Right cardiac atrium (tissue), 5 donors: ENCODE measurements at regions not wholly inside any gene's neighbourhood (a gene's known extent, or its start where the extent isn't known, plus 50 kb on each side); places are given as distances from the start of the nearest gene placed in this dataset.
"Not testable (repeated sequence)": the region's sequence is repeated elsewhere in the genome, so short reads cannot be mapped to it uniquely, and the experiment has no call there.

Source experiments
- ATAC-seq, 2 donors: fragments of 200-7000 bp; cut with Tn5 transposase; one replicate each; pipeline versions ENCODE4 v1.8.0 to v1.9.1; 2020; ENCODE audit warnings: moderate library complexity in 2 of 2, mild to moderate bottlenecking in 1 of 2
- DNase-seq, 3 donors: peaks; one replicate each; pipeline ENCODE4 v3.0.0-alpha.2; 2020
- H3K27ac ChIP-seq: one replicate; pipeline ENCODE4 v1.5.1; 2013; ENCODE audit warnings: mild to moderate bottlenecking, low read length, control low read depth, moderate library complexity
- H3K27me3 ChIP-seq: one replicate; pipeline ENCODE4 v1.6.1; 2013; ENCODE audit not compliant: control insufficient read depth, insufficient read depth
- H3K4me1 ChIP-seq: one replicate; pipeline ENCODE4 v1.6.1; 2013; ENCODE audit warnings: low read length; ENCODE audit not compliant: control insufficient read depth, insufficient read depth
- H3K4me3 ChIP-seq: one replicate; pipeline ENCODE4 v1.5.1; 2013; ENCODE audit warnings: low read length, control low read depth
- H3K9me3 ChIP-seq: one replicate; pipeline ENCODE4 v1.6.1; 2013; ENCODE audit warnings: low read length; ENCODE audit not compliant: control insufficient read depth
- WGBS: extraction: QIAGEN DNeasy Blood & Tissue Kit; methylation state at CpG from one replicate; pipeline ENCODE4 v1.1.7; 2013; 5-methylcytosine and 5-hydroxymethylcytosine counted together
- intact Hi-C, 4 donors: fragments of 100-400 bp; cut with DNase I; formaldehyde crosslinking; loops; one replicate each; pipeline versions ENCODE4 v1.11.0 to v1.14.0; 2022 to 2023
- donor health status: healthy with polysubstance abuse.
- donor health status: DM: no; HTN: yes; CAD: no.
- donor health status: DM: no; HTN: no; CAD: no.
- donor health status: DM: no; HTN: yes; CAD: no; lungs with severe emphysema.
- donor health status: DM: yes; HTN: yes; CAD: no.

DNA sequence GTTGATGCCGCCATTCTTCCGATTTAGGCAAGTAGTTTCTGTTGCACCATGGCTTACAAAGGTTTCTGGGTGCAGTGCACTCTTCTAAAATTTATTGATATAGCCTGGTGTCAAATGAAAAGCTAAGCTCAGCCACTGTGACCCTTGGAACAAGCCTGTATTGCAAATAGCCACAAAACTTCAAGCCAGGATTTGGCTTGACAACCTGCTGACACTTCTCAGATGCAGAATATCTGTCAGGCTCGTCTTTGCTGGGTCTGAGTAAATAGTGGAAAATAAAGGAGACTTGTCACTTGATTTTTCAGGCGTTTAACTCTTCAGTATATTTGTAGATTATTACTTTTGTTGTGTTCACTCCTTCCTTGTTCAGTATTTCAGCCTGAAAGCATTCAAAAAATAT lies 871.8 kb downstream of the OTOL1 start:
- peak in 1 of 2 donors; percentile 35 for ATAC-seq

DNA sequence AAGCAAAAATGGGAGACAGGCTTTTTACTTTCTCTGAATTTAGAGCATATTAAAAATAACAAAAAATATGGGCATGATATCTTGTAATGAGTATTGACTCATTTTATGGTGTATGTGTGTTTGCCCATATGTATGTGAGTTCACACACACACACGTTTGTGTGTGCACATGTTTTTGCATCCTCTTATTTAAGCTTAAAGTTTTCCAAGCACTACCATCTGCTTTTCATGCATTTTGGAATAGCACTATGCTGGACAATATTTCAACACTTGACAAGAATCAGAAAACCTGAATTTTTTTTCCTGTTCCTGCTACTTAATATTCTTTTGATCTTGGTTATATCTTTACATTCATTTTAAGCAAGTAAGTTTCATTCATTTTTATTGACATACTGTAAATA lies 872.7 kb downstream of the OTOL1 start:
- peaks cover 2% of the 10 kb centered on the region for H3K4me1 ChIP-seq
- DNase-seq, result no peak
- ATAC-seq, result no peak
- intact Hi-C loops, result no loop called here
- no peaks in the 10 kb centered on the region for H3K27me3 ChIP-seq
- no peak overlapping the region for H3K27ac ChIP-seq
- no peaks in the 10 kb centered on the region for H3K9me3 ChIP-seq
- WGBS, result 40% methylated on average over 1 of the region's 1 CpG
- no peak overlapping the region for H3K4me3 ChIP-seq

More for the DNA sequence above, 871.8 kb downstream of the OTOL1 start:
- Histone ChIP-seq H3K4me1 (peaks cover 2% of the 10 kb centered on the region), H3K4me3 (no peak overlapping the region), H3K27me3 (no peaks in the 10 kb centered on the region), H3K9me3 (no peaks in the 10 kb centered on the region), H3K27ac (peak overlapping the region; percentile 81)
- DNase-seq, result no peak
- intact Hi-C loops, result no loop called here
- WGBS, result 26% methylated on average over 4 of the region's 4 CpGs

- WGBS, result 85% methylated on average over 1 of the region's 1 CpG
- no peak for ATAC-seq
- DNase-seq, result no peak
These were observed 873.5 kb downstream of the OTOL1 start for GRCh38 chr3:162370141-162370540.

GRCh38 chr3:162376761-162377160 lies 880.2 kb downstream of the OTOL1 start:
- Histone ChIP-seq H3K4me1 (no peaks in the 10 kb centered on the region), H3K4me3 (no peak overlapping the region), H3K27me3 (no peaks in the 10 kb centered on the region), H3K9me3 (no peaks in the 10 kb centered on the region), H3K27ac (no peak overlapping the region)
- 69% methylated on average over 1 of the region's 1 CpG for WGBS
- ATAC-seq (no peak), DNase-seq (no peak)
- intact Hi-C loops, result no loop called here

More at GRCh38 chr3:162370141-162370540, 873.5 kb downstream of the OTOL1 start:
- H3K4me3 ChIP-seq, result no peak overlapping the region
- no peak overlapping the region for H3K27ac ChIP-seq
- intact Hi-C loops, result no loop called here
- H3K27me3 ChIP-seq, result no peaks in the 10 kb centered on the region
- H3K9me3 ChIP-seq, result no peaks in the 10 kb centered on the region
- peaks cover 2% of the 10 kb centered on the region for H3K4me1 ChIP-seq

GRCh38 chr3:162377608-162378007 lies 881.0 kb downstream of the OTOL1 start:
- 86% methylated on average over 5 of the region's 5 CpGs for WGBS
- H3K27me3 ChIP-seq, result no peaks in the 10 kb centered on the region
- ATAC-seq (no peak), DNase-seq (no peak)
- no peak overlapping the region for H3K4me3 ChIP-seq
- intact Hi-C loops, result no loop called here
- no peaks in the 10 kb centered on the region for H3K9me3 ChIP-seq
- H3K4me1 ChIP-seq, result no peaks in the 10 kb centered on the region
- H3K27ac ChIP-seq, result no peak overlapping the region

- intact Hi-C loops, result no loop called here
- H3K27me3 ChIP-seq, result no peaks in the 10 kb centered on the region
- WGBS, result 88% methylated on average over 1 of the region's 1 CpG
- no peaks in the 10 kb centered on the region for H3K4me1 ChIP-seq
- ATAC-seq (no peak), DNase-seq (no peak)
- no peaks in the 10 kb centered on the region for H3K9me3 ChIP-seq
- H3K4me3 ChIP-seq, result no peak overlapping the region
- no peak overlapping the region for H3K27ac ChIP-seq
These were observed 888.8 kb downstream of the OTOL1 start for GRCh38 chr3:162385387-162385786.

- Histone ChIP-seq H3K27ac (no peak overlapping the region), H3K4me3 (no peak overlapping the region), H3K4me1 (no peaks in the 10 kb centered on the region), H3K9me3 (peaks cover 3% of the 10 kb centered on the region), H3K27me3 (no peaks in the 10 kb centered on the region)
- DNase-seq (no peak), ATAC-seq (no peak)
- intact Hi-C loops, result no loop called here
- 72% methylated on average over 3 of the region's 3 CpGs for WGBS
These were observed 894.3 kb downstream of the OTOL1 start for GRCh38 chr3:162390891-162391290.

GRCh38 chr3:162391301-162391700 lies 894.7 kb downstream of the OTOL1 start:
- ATAC-seq, result no peak
- 76% methylated on average over 2 of the region's 2 CpGs for WGBS
- Histone ChIP-seq H3K4me3 (no peak overlapping the region), H3K9me3 (peaks cover 3% of the 10 kb centered on the region), H3K4me1 (no peaks in the 10 kb centered on the region), H3K27ac (no peak overlapping the region), H3K27me3 (no peaks in the 10 kb centered on the region)
- intact Hi-C loops, result no loop called here
- no peak for DNase-seq

DNA sequence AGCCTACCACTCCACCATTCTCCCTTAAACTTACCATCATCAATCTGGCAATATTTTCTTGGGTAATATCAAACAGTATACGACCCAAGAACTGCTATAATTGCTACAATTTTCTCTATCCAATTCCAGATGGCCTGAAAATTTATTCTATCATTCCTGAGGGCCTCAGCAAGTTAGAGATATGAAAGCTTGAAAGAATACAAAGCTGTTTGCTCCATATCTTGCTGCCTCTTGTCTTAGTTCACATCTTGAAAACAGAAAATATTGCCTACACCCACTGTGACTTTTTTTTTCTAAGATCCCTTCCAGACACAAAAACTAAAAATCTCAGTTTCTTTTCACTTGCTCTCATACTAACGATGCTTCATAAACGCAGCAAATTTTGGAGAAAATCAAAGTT lies 898.9 kb downstream of the OTOL1 start:
- no peaks in the 10 kb centered on the region for H3K4me1 ChIP-seq
- DNase-seq (no peak), ATAC-seq (no peak)
- intact Hi-C loops, result no loop called here
- no peaks in the 10 kb centered on the region for H3K27me3 ChIP-seq
- H3K27ac ChIP-seq, result no peak overlapping the region
- H3K9me3 ChIP-seq, result peaks cover 3% of the 10 kb centered on the region
- no peak overlapping the region for H3K4me3 ChIP-seq
- 77% methylated on average over 3 of the region's 3 CpGs for WGBS

DNA sequence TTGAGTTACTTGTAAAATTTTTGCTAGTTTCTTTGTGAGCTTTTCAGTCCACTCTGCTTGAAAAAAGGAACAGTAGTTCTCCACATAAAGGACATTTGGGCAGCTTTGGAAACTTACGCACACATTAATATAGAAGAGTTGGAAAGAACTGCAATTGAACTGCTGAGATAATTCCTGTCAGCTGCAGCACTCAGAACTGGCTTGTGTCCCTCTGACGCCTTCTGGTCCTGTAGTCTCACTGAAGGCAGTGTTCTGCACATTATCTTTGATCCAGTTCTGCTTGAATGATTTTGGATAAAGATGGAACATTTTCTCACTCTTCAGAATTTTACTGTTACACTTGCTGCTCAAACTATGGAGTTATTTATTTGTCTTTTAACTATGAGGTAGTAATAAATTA lies 901.9 kb downstream of the OTOL1 start:
- peak in 1 of 3 donors; percentile 60 for DNase-seq
- H3K27ac ChIP-seq, result no peak overlapping the region
- H3K9me3 ChIP-seq, result peaks cover 3% of the 10 kb centered on the region
- 49% methylated on average over 2 of the region's 2 CpGs for WGBS
- H3K4me3 ChIP-seq, result no peak overlapping the region
- H3K4me1 ChIP-seq, result no peaks in the 10 kb centered on the region
- no peaks in the 10 kb centered on the region for H3K27me3 ChIP-seq
- intact Hi-C loops, result no loop called here
- peak; percentile 61 to 68 for ATAC-seq

GRCh38 chr3:162400697-162401096 lies 904.1 kb downstream of the OTOL1 start:
- 21% methylated on average over 3 of the region's 3 CpGs for WGBS
- H3K4me1 ChIP-seq, result no peaks in the 10 kb centered on the region
- H3K27ac ChIP-seq, result no peak overlapping the region
- no peaks in the 10 kb centered on the region for H3K27me3 ChIP-seq
- DNase-seq, result no peak
- H3K4me3 ChIP-seq, result no peak overlapping the region
- H3K9me3 ChIP-seq, result no peaks in the 10 kb centered on the region
- no peak for ATAC-seq
- intact Hi-C loops, result no loop called here

- H3K4me1 ChIP-seq, ATAC-seq, H3K4me3 ChIP-seq, H3K9me3 ChIP-seq, H3K27me3 ChIP-seq, intact Hi-C loops, H3K27ac ChIP-seq: not testable (repeated sequence)
- WGBS, result 89% methylated on average over 21 of the region's 23 CpGs
- DNase-seq, result peak in 2 of 3 donors; percentile 17 to 18
These were observed 914.9 kb downstream of the OTOL1 start for GRCh38 chr3:162411556-162411955.
